SK-N-SH treated with all-trans-retinoic acid at 6 μM for 48 hours (cell line): ENCODE measurements at regions not wholly inside any gene's neighbourhood (a gene's known extent, or its start where the extent isn't known, plus 50 kb on each side); places are given as distances from the start of the nearest gene placed in this dataset.

Source experiments
- ARNTL ChIP-seq: fragments of 450-650 bp; formaldehyde crosslinking; IDR thresholded peaks from 2 replicates; pipeline ENCODE4 v1.5.0; 2020; ENCODE audit warnings: low read depth, mild to moderate bottlenecking, moderate library complexity, borderline replicate concordance
- GLIS3 ChIP-seq: fragments of 250-450 bp; sonication (Bioruptor Pico); IDR thresholded peaks from 2 replicates; pipeline ENCODE4 v1.5.0; 2020; ENCODE audit warnings: mild to moderate bottlenecking, moderate library complexity
- OSR1 ChIP-seq: fragments of 250-450 bp; sonication (Bioruptor Pico); IDR thresholded peaks from 2 replicates; pipeline ENCODE4 v1.8.0; 2022; ENCODE audit warnings: moderate library complexity, mild to moderate bottlenecking, inconsistent platforms
- RARB ChIP-seq: fragments of 250-450 bp; sonication (Bioruptor Pico); IDR thresholded peaks from 2 replicates; pipeline ENCODE4 v1.8.0; 2021; ENCODE audit warnings: mild to moderate bottlenecking, moderate library complexity
- TCF4 ChIP-seq: fragments of 250-450 bp; sonication (Bioruptor Pico); IDR thresholded peaks from 2 replicates; pipeline ENCODE4 v1.8.0; 2021; ENCODE audit warnings: mild to moderate bottlenecking, moderate library complexity, borderline replicate concordance
- ZC3H10 ChIP-seq: fragments of 250-450 bp; sonication (Bioruptor Pico); IDR thresholded peaks from 2 replicates; pipeline ENCODE4 v1.5.1; 2021; ENCODE audit warnings: mild to moderate bottlenecking, moderate library complexity
- ZFP3 ChIP-seq: fragments of 250-450 bp; sonication (Bioruptor Pico); IDR thresholded peaks from 2 replicates; pipeline ENCODE4 v1.5.0; 2020; ENCODE audit warnings: mild to moderate bottlenecking, moderate library complexity
- ZFP30 ChIP-seq: fragments of 450-650 bp; formaldehyde crosslinking; IDR thresholded peaks from 2 replicates; pipeline ENCODE4 v1.5.0; 2022; ENCODE audit warnings: mild to moderate bottlenecking, moderate library complexity
- TF ChIP-seq, protein P1 (sequence below): fragments of 250-450 bp; sonication (Bioruptor Pico); IDR thresholded peaks from 2 replicates; pipeline ENCODE4 v1.8.0; 2020; ENCODE audit warnings: mild to moderate bottlenecking, moderate library complexity, borderline replicate concordance
- TF ChIP-seq, protein P2 (sequence below): fragments of 250-450 bp; sonication (Bioruptor Pico); IDR thresholded peaks from 2 replicates; pipeline ENCODE4 v1.5.1; 2020; ENCODE audit warnings: low read depth, mild to moderate bottlenecking, moderate library complexity
- TF ChIP-seq, protein P3 (sequence below): fragments of 250-450 bp; sonication (Bioruptor Pico); IDR thresholded peaks from 2 replicates; pipeline ENCODE4 v1.5.1; 2021; ENCODE audit warnings: mild to moderate bottlenecking, moderate library complexity

GRCh38 chr5:32932241-32932935 is 221.3 kb downstream of the NPR3 start:
- TF ChIP-seq ARNTL (CRISPR knock-in tag) (no peak), ZC3H10 (CRISPR knock-in tag) (no peak), ZFP30 (no peak), TCF4 (CRISPR knock-in tag) (no peak), RARB (CRISPR knock-in tag) (no peak), GLIS3 (CRISPR knock-in tag) (no peak), OSR1 (CRISPR knock-in tag) (no peak), ZFP3 (no peak)
- TF ChIP-seq, protein P1, sequence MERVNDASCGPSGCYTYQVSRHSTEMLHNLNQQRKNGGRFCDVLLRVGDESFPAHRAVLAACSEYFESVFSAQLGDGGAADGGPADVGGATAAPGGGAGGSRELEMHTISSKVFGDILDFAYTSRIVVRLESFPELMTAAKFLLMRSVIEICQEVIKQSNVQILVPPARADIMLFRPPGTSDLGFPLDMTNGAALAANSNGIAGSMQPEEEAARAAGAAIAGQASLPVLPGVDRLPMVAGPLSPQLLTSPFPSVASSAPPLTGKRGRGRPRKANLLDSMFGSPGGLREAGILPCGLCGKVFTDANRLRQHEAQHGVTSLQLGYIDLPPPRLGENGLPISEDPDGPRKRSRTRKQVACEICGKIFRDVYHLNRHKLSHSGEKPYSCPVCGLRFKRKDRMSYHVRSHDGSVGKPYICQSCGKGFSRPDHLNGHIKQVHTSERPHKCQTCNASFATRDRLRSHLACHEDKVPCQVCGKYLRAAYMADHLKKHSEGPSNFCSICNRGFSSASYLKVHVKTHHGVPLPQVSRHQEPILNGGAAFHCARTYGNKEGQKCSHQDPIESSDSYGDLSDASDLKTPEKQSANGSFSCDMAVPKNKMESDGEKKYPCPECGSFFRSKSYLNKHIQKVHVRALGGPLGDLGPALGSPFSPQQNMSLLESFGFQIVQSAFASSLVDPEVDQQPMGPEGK: no peak
- TF ChIP-seq, protein P2, sequence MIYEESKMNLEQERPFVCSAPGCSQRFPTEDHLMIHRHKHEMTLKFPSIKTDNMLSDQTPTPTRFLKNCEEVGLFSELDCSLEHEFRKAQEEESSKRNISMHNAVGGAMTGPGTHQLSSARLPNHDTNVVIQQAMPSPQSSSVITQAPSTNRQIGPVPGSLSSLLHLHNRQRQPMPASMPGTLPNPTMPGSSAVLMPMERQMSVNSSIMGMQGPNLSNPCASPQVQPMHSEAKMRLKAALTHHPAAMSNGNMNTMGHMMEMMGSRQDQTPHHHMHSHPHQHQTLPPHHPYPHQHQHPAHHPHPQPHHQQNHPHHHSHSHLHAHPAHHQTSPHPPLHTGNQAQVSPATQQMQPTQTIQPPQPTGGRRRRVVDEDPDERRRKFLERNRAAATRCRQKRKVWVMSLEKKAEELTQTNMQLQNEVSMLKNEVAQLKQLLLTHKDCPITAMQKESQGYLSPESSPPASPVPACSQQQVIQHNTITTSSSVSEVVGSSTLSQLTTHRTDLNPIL (CRISPR knock-in tag): no peak
- TF ChIP-seq, protein P3, sequence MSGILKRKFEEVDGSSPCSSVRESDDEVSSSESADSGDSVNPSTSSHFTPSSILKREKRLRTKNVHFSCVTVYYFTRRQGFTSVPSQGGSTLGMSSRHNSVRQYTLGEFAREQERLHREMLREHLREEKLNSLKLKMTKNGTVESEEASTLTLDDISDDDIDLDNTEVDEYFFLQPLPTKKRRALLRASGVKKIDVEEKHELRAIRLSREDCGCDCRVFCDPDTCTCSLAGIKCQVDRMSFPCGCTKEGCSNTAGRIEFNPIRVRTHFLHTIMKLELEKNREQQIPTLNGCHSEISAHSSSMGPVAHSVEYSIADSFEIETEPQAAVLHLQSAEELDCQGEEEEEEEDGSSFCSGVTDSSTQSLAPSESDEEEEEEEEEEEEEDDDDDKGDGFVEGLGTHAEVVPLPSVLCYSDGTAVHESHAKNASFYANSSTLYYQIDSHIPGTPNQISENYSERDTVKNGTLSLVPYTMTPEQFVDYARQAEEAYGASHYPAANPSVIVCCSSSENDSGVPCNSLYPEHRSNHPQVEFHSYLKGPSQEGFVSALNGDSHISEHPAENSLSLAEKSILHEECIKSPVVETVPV (CRISPR knock-in tag): no peak
